Adipose tissue (tissue), 3 donors: ENCODE measurements at regions not wholly inside any gene's neighbourhood (a gene's known extent, or its start where the extent isn't known, plus 50 kb on each side); places are given as distances from the start of the nearest gene placed in this dataset.

Experiments used
- H3K27ac ChIP-seq: one replicate; pipeline ENCODE4 v1.5.1; 2013; ENCODE audit warnings: low read depth, low read length
- WGBS, 3 donors: extraction: QIAGEN DNeasy Blood & Tissue Kit; methylation state at CpG; one replicate each; pipeline ENCODE4 v1.1.7; 2013; 5-methylcytosine and 5-hydroxymethylcytosine counted together
- donor health status: healthy with polysubstance abuse.
- donor health status: Bipolar disorder and iron deficiency.
- donor health status: healthy.

DNA sequence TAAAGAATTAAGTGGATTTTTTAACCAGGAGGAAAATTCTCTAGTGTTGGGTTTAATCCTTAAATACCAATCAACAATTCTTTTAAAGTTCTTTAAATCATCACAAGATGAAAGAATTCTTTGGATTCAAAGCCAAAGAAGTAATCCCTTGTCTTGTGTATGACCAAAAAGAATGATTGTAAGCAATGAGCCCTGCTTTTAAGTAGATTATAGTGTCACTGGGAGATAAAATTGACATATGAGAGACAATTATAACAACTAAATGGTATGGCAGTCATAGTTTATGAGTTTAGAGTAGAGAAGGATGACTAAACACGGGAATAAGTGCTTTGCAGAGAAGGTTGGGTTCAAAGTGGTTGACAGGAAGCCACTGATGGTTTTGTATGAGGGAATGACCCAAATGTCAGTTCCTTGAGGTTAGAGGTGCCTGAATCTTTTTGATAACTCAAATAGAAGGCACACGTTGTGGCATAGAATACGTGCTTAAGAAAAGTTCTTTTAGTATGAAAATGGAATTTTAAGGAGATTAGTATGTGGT, 199.6 kb upstream of the TCF4 start:
- 75 to 83% (median 76%) methylated on average over 3 of the region's 3 CpGs for WGBS, 3 donors
- no peak overlapping the region for H3K27ac ChIP-seq

DNA sequence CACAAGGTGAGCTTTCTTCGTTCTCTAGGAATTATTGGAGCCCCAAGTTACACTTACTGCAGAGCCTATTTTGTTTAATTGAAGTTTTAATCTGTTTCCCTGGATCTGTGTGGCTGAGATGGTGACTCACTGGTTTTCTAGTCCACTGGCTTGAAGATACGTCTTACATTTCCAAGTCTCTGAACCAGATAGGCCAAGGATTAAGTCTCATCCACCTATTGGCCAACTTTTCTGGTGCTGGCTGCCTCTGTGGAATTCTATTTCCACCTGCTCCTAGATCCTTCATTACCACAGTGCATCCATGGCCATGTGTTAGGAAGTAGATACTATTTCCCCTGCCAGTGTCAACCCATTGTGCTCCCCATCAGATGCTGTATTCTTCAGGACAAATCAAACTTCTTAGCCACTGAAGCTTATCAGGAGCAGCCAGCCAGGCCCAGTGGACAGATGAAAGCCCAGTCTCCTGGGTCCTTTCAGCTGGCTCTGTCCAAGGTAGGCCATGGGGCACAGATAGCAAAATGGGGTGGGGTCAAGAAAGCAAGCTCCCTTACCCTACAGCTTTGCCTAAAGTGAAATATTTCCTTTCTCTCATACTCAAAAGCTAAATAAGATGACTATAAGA, 198.8 kb upstream of the TCF4 start:
- H3K27ac ChIP-seq = no peak overlapping the region
- 61 to 85% (median 68%) methylated on average over 2 of the region's 2 CpGs for WGBS, 3 donors

- WGBS, 3 donors = 76 to 84% (median 83%) methylated on average over 2 of the region's 2 CpGs
Measured at GRCh38 chr18:55783921-55784320, 195.9 kb upstream of the TCF4 start.

GRCh38 chr18:55781481-55781957, 193.5 kb upstream of the TCF4 start:
- no peak overlapping the region for H3K27ac ChIP-seq
- 50 to 66% (median 65%) methylated on average over 6 of the region's 6 CpGs for WGBS, 3 donors

More at GRCh38 chr18:55783921-55784320, 195.9 kb upstream of the TCF4 start:
- H3K27ac ChIP-seq = no peak overlapping the region

DNA sequence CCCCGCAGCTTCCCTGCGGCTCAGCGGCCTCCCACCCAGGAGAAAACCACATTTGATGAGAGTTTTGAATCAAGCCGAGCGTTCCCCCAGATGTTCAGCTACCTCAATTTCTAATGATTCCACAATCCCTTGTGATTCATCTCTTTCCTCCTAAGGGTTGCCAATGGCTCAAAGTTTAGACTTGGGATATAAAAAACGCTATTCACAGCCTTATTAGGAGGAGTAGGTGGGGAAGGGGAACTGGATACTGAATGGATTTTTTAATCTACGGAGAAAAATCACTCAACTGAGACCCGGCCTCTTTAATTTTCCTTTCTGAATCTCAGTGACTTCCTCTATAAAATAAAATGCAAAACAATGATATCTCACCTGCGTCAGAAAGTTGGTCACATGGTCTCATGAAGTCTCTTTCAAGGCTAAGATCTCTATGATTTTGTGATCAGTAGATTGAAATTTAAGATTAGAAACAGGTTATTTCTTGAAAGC, 192.6 kb upstream of the TCF4 start:
- 19 to 26% (median 22%) methylated on average over 9 of the region's 9 CpGs for WGBS, 3 donors
- H3K27ac ChIP-seq = no peak overlapping the region

- 2% methylated on average over 83 to 88 of the region's 88 CpGs for WGBS, 3 donors
- no peak overlapping the region for H3K27ac ChIP-seq
Measured at GRCh38 chr18:55779691-55780585, 191.9 kb upstream of the TCF4 start.

DNA sequence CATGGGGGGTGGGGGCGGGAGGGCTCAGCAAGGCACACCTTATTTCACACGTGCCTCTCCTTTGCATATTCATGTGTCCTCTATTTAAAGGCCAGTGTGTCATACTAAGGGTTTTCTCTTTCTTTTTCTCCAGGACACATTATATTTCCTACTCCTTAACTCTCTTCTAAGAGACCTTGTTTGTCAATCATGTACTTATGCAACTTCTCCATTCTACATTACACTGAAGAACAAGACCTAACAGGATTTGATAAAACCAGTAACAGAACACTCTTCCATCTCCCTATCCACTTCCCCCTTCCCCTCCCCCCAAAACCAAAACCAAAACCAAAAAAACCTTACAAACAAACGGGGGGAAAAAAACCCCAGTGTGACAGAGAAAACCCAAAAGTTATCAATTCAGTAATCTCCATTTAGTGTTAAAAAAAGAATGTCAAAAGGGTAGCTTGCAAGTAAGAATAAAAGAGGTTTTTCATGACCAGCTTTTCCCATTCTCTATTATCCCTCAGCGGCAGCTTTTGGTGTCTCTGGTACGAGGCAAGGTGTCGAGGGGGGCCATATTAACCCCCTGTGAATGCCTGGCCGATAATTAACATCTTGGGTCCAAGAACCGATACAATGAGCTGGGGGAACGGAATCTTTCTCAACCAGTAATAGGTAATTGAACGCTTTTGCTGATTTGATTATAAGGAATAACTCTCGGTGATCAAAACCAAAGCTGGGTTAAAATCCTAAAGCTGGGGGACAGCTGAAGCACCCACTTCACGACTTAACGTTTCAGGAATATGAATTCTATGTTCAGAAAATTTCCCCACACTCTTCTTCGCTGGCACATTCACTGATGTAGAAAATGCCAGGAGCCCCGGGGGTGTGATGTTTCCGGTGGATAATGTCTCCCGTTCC, 191.0 kb upstream of the TCF4 start:
- no peak overlapping the region for H3K27ac ChIP-seq
- WGBS, 3 donors = 21 to 29% (median 24%) methylated on average over 17 of the region's 17 CpGs

- WGBS, 3 donors = 73 to 83% (median 80%) methylated on average over 5 of the region's 5 CpGs
- no peak overlapping the region for H3K27ac ChIP-seq
Measured at GRCh38 chr18:55777666-55778304, 189.8 kb upstream of the TCF4 start.

DNA sequence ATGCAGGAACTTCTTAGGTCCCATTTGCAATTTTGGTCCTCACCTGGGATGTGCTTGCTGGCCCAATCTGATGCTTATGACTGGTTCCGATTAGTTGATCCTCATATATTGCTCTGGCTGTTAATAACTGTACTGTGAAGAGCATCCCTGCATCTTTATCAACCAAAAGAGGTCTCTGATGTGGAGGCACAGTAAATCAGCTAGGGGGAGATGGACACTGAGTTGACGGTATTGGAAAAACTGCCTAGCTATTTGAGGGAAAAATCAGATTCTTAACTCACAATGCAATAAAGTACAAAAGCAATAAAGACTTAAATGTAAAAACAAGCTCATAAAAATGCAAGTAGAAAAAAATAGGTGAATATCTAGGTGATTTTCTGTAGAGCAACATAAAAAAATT, 188.0 kb upstream of the TCF4 start:
- no peak overlapping the region for H3K27ac ChIP-seq
- WGBS, 3 donors = 43 to 71% (median 70%) methylated on average over 2 of the region's 2 CpGs

GRCh38 chr18:55774505-55774904, 186.5 kb upstream of the TCF4 start:
- WGBS, 3 donors = 70 to 91% (median 83%) methylated on average over 5 of the region's 5 CpGs
- no peak overlapping the region for H3K27ac ChIP-seq

DNA sequence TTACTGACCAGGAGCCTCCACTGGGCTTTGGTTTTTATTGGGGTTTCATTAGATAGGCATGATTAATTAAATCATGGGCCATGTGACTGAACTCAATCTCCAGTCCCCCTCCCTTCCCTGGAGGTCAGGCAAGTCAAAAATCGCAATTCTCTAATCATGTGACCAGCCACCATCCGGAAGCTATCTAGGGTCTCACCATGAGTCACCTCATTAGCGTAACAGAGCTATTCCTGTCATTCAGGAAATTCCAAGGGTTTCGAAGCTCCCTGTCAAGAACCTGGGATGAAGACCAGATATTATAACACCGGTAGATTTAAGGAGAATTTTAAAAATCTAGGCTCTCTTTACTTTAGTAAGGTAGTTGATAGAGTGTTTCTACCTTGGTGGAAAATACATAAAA, 180.3 kb upstream of the TCF4 start:
- 67 to 82% (median 74%) methylated on average over 5 of the region's 5 CpGs for WGBS, 3 donors
- H3K27ac ChIP-seq = no peak overlapping the region

DNA sequence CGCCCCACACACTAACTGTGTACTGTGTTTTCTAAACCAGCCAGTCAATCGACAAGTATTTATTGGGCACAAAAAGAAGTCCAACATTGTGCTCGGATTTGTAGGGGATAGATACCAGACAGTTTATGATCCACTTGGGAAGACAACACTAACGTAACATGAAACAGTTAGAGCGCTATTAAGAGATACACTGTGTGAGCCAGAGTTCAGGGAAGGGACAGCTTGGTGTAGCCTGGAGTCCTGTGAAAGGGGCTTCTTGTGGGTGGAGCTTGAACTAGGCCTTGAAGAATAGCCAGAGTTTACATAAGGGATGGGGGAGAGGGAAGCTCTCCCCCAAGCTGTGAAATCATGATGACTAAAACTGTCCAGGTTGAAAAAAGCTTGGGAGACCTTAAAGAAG, 176.4 kb upstream of the TCF4 start:
- WGBS, 3 donors = 78 to 83% (median 82%) methylated on average over 5 of the region's 5 CpGs

DNA sequence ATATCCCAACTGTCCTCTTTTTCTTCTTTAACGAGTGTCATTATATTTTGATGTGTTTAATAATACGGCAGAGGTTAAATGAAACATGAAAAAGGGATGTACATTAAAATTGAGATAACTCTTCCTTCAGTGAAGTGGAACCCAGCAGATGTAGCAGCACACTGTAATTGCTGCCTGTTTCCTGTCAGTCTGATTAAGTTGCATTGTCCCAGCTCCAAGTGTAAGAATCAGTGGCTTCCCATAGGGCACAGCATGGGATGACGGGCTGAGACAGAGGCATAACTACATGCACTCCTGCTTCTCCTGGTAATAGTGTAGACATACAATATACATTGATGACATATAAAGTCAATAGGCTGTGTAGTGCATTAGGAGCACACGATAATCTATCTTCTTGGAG, 175.8 kb upstream of the TCF4 start:
- no peak overlapping the region for H3K27ac ChIP-seq
- 70 to 80% (median 73%) methylated on average over 4 of the region's 4 CpGs for WGBS, 3 donors

More for the DNA sequence above, 176.4 kb upstream of the TCF4 start:
- no peak overlapping the region for H3K27ac ChIP-seq

DNA sequence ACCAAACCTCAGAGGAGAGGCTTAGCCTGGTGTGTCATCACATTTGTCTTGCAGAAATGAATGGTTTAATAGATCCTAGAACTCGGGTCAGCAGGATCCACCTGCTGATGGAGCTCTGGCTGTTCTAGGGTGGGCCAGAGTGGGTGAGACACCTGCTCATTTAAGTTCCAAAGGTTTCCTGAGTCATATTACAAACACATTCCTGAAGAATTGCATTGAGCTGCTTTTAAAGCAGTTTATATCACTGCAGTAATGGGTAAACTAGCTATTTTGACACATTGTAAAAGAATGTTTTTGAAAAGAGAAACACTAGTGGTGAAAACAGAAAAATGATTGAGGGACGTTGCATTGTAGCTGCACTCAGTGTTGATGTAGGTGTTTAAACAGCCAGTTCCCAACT, 175.3 kb upstream of the TCF4 start:
- WGBS, 3 donors = 58 to 71% (median 67%) methylated on average over 2 of the region's 2 CpGs

DNA sequence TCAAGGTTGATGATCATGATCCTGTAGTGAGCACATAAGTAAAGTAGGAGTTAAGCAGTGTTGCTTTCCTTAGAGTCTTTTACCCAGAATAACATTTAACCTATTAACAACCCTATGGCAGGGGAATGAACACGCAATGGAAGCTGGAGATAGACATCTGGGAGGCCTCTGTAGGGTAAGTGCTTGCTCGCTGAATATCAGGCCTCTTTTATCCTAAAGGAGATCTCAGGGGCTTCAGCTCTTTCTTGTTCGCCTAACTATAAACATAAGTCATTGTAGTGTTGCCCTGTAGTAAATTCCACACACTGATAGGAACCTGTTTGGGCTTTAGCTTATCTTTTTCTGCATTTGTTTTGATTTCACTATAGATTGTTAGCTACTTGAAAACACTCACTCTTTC, 174.4 kb upstream of the TCF4 start:
- WGBS, 3 donors = 84 to 98% (median 92%) methylated on average over 3 of the region's 3 CpGs
- no peak overlapping the region for H3K27ac ChIP-seq

More for the DNA sequence above, 175.3 kb upstream of the TCF4 start:
- no peak overlapping the region for H3K27ac ChIP-seq

DNA sequence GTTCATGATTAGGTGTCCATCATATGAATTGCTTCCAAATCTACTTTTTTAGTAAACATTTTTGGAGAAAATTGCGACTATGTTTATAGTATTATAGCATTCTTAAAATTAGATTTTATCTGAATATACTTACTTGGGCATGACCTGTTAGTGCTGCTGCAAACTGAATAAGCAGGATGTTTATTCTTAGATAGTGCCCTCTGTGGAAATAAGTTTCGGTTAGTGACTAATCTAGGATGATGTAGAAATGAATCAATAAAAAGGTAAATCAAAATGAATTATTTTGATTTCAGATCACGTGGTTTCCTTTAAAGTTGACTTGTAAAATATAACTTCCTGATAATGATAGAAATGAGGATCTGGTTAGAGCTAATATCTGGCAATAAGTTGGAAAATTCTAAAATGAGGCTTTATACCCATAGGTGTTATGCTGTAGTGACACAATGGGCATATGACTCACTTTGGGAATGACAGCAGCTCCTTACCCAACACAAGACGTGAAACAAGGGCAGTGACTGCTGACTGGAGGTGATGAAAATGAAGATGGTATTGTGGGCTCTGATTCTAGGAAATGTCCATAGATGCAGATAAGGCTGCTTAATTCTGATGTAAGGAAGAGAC, 165.8 kb upstream of the TCF4 start:
- WGBS, 3 donors = 56 to 74% (median 73%) methylated on average over 4 of the region's 4 CpGs

GRCh38 chr18:55751476-55751875, 163.5 kb upstream of the TCF4 start:
- H3K27ac ChIP-seq = no peak overlapping the region
- WGBS, 3 donors = 82 to 94% (median 89%) methylated on average over 4 of the region's 4 CpGs

More for the DNA sequence above, 165.8 kb upstream of the TCF4 start:
- H3K27ac ChIP-seq = no peak overlapping the region
